WTC11 (cell line): ENCODE measurements at regions not wholly inside any gene's neighbourhood (a gene's known extent, or its start where the extent isn't known, plus 50 kb on each side); places are given as distances from the start of the nearest gene placed in this dataset.

Experiments used
- KAT7 ChIP-seq: sonication (generic); formaldehyde crosslinking; IDR thresholded peaks from 2 replicates; pipeline ENCODE4 v1.8.1; 2023; ENCODE audit warnings: missing genetic modification reagents, mild to moderate bottlenecking, borderline replicate concordance
- NR3C1 ChIP-seq: sonication (generic); formaldehyde crosslinking; conservative IDR thresholded peaks from 2 replicates; pipeline ENCODE4 v1.8.1; 2023; ENCODE audit warnings: low read depth, mild to moderate bottlenecking, missing genetic modification reagents
- SP1 ChIP-seq: sonication (generic); formaldehyde crosslinking; conservative IDR thresholded peaks from 2 replicates; pipeline ENCODE4 v1.8.1; 2022; ENCODE audit warnings: missing genetic modification reagents
- TF ChIP-seq, protein P1 (sequence below): fragments of 200-600 bp; IDR thresholded peaks from 2 replicates; pipeline ENCODE4 v1.8.0; 2022; ENCODE audit warnings: antibody characterized with exemption
- TF ChIP-seq, protein P2 (sequence below): sonication (generic); formaldehyde crosslinking; IDR thresholded peaks from 2 replicates; pipeline ENCODE4 v1.8.0; 2022; ENCODE audit warnings: mild to moderate bottlenecking, missing genetic modification reagents

DNA sequence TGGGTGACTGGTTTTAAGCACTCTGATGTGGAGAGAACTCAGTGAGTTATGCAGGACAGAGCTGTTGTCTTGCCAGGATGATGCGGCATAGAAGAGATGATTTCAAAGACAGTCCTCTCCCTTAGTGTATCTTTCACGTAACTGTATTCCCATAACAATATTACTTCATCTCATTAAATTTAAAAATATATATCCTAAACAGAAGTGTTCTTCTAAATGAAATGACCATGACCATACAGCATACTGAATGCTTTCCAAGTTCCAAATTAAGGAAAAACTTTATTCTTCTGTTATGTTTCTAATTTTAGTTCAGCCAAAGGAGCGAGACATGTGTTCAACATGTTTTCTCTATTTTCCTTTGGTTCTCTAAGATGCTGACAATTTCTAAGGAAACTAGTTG lies 600.1 kb upstream of the FSHR start:
- TF ChIP-seq SP1 (CRISPR knock-in tag) (no peak), KAT7 (CRISPR knock-in tag) (no peak), NR3C1 (no peak)
- TF ChIP-seq, protein P1, sequence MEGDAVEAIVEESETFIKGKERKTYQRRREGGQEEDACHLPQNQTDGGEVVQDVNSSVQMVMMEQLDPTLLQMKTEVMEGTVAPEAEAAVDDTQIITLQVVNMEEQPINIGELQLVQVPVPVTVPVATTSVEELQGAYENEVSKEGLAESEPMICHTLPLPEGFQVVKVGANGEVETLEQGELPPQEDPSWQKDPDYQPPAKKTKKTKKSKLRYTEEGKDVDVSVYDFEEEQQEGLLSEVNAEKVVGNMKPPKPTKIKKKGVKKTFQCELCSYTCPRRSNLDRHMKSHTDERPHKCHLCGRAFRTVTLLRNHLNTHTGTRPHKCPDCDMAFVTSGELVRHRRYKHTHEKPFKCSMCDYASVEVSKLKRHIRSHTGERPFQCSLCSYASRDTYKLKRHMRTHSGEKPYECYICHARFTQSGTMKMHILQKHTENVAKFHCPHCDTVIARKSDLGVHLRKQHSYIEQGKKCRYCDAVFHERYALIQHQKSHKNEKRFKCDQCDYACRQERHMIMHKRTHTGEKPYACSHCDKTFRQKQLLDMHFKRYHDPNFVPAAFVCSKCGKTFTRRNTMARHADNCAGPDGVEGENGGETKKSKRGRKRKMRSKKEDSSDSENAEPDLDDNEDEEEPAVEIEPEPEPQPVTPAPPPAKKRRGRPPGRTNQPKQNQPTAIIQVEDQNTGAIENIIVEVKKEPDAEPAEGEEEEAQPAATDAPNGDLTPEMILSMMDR, result no peak
- TF ChIP-seq, protein P2, sequence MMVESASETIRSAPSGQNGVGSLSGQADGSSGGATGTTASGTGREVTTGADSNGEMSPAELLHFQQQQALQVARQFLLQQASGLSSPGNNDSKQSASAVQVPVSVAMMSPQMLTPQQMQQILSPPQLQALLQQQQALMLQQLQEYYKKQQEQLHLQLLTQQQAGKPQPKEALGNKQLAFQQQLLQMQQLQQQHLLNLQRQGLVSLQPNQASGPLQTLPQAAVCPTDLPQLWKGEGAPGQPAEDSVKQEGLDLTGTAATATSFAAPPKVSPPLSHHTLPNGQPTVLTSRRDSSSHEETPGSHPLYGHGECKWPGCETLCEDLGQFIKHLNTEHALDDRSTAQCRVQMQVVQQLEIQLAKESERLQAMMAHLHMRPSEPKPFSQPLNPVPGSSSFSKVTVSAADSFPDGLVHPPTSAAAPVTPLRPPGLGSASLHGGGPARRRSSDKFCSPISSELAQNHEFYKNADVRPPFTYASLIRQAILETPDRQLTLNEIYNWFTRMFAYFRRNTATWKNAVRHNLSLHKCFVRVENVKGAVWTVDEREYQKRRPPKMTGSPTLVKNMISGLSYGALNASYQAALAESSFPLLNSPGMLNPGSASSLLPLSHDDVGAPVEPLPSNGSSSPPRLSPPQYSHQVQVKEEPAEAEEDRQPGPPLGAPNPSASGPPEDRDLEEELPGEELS (CRISPR knock-in tag), result no peak
